HG03039 (cell line): ENCODE measurements at regions not wholly inside any gene's neighbourhood (a gene's known extent, or its start where the extent isn't known, plus 50 kb on each side); places are given as distances from the start of the nearest gene placed in this dataset.
"Not testable (repeated sequence)": the region's sequence is repeated elsewhere in the genome, so short reads cannot be mapped to it uniquely, and the experiment has no call there.

Experiments
- ATAC-seq: cut with Tn5 transposase; IDR thresholded peaks from one replicate; pipeline ENCODE4 v1.9.1; 2021; ENCODE audit warnings: mild to moderate bottlenecking, moderate library complexity; ENCODE audit not compliant: unreplicated experiment

- ATAC-seq, result no peak
Observed at GRCh38 chr13:33410619-33411018, 125.1 kb upstream of the STARD13 start.

- no peak for ATAC-seq
Observed at GRCh38 chr13:33411312-33411711, 125.8 kb upstream of the STARD13 start.

GRCh38 chr13:33415822-33416221 is 130.3 kb upstream of the STARD13 start:
- ATAC-seq, result no peak

GRCh38 chr13:33418224-33418953 is 132.8 kb upstream of the STARD13 start:
- ATAC-seq, result not testable (repeated sequence)

- not testable (repeated sequence) for ATAC-seq
Observed at GRCh38 chr13:33420117-33420516, 134.6 kb upstream of the STARD13 start.

GRCh38 chr13:33426131-33426530 is 140.6 kb upstream of the STARD13 start:
- no peak for ATAC-seq

- no peak for ATAC-seq
Observed at GRCh38 chr13:33433316-33433715, 147.8 kb upstream of the STARD13 start.

- no peak for ATAC-seq
Observed at GRCh38 chr13:33434676-33435075, 149.1 kb upstream of the STARD13 start.

- no peak for ATAC-seq
Observed at GRCh38 chr13:33435207-33435606, 149.7 kb upstream of the STARD13 start.

- no peak for ATAC-seq
Observed at GRCh38 chr13:33438918-33439317, 153.4 kb upstream of the STARD13 start.

- no peak for ATAC-seq
Observed at GRCh38 chr13:33441015-33441414, 155.5 kb upstream of the STARD13 start.

GRCh38 chr13:33445024-33445423 is 159.5 kb upstream of the STARD13 start:
- no peak for ATAC-seq

- no peak for ATAC-seq
Observed at GRCh38 chr13:33445476-33445875, 159.9 kb upstream of the STARD13 start.

- ATAC-seq, result no peak
Observed at GRCh38 chr13:33446821-33447725, 161.5 kb upstream of the STARD13 start.

- no peak for ATAC-seq
Observed at GRCh38 chr13:33448889-33449288, 163.3 kb upstream of the STARD13 start.

GRCh38 chr13:33450956-33451709 is 165.6 kb upstream of the STARD13 start:
- no peak for ATAC-seq

GRCh38 chr13:33452873-33453517 is 167.4 kb upstream of the STARD13 start:
- no peak for ATAC-seq

GRCh38 chr13:33453936-33454335 is 168.4 kb upstream of the STARD13 start:
- ATAC-seq, result no peak

GRCh38 chr13:33454844-33455705 is 169.5 kb upstream of the STARD13 start:
- ATAC-seq, result no peak

GRCh38 chr13:33459702-33460101 is 174.1 kb upstream of the STARD13 start:
- ATAC-seq, result no peak
